GM18499 (cell line): ENCODE measurements at regions not wholly inside any gene's neighbourhood (a gene's known extent, or its start where the extent isn't known, plus 50 kb on each side); places are given as distances from the start of the nearest gene placed in this dataset.

Source experiments
- ATAC-seq: cut with Tn5 transposase; IDR thresholded peaks from one replicate; pipeline ENCODE4 v1.9.1; 2021; ENCODE audit warnings: moderate number of reproducible peaks; ENCODE audit not compliant: insufficient read depth, unreplicated experiment

DNA sequence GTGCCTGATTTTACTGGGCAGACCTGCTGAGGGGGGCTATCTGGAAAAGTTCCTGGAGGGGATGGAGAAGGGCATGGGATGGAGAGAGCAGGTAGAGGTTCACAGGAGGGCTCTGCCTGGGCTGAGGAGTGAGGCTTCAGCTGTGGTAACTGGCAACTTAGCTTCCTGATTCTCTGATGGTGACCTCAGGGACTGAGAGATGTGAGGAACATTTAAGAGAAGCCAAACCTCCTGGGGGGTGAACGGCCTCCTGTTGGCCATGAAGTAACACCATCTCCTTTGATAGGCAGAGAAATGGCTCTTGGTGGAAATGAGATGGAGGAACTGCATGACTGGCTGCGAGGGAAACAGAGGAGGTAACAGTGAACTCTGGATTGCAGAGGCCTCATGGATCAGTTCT, 97.3 kb upstream of the ROPN1 start:
- no peak for ATAC-seq

DNA sequence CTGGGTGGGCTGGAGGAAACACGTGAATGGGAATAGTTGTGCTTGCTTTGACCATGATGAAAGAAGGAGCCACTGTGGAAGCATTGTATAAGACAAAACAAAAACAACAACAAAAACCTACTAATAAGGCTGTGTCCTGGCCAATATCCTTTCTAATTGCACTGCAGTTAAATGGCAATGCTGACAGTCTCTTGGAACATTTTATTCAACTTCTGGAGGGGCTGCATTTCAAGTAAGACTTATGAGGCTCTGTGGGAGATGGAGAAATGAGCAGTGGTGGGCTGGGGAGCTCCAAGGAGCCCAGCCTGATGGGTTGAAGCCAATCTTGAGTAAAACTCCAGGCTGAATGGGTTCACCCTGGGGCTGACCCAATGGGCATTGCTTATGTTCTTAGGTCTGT, 99.8 kb upstream of the ROPN1 start:
- no peak for ATAC-seq

DNA sequence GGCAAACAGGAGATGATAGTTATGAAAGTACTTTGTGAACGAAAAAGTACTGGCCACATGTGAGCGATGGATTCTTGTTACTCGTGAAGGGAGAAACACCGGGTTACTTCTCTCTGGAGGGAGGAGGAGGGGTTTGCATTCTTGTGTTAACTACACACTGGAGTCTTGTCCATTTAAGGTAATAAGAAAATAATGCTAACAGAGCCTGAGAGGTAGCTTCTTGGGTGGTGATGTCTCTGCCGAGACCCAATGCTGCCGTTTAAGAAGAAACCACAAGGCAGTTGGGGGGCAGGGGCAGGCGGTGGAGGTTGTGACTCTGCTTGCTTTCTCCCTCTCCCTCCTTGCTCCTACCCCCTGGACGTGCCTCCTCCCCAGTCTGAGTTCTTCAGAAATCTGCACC, 100.9 kb upstream of the ROPN1 start:
- ATAC-seq, result no peak

DNA sequence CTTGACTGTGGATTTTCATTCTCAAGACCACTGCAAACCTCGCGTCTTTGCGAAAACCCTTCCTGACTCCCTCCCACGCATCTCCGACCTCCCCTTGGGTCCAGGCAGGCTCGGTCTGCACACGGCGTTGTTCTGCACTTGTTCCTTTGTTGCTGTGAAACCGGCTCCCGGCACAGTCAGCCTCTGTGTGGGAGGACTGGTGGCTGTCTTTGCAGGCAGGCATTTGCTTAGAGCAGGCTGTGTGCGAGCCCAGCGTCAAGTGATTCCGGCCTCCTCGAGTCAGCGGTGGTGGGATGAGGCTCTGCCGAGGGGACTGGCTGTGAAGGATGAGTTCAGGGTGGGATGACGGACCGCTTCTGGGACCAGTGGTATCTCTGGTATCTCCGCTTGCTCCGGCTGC, 102.6 kb upstream of the ROPN1 start:
- no peak for ATAC-seq

DNA sequence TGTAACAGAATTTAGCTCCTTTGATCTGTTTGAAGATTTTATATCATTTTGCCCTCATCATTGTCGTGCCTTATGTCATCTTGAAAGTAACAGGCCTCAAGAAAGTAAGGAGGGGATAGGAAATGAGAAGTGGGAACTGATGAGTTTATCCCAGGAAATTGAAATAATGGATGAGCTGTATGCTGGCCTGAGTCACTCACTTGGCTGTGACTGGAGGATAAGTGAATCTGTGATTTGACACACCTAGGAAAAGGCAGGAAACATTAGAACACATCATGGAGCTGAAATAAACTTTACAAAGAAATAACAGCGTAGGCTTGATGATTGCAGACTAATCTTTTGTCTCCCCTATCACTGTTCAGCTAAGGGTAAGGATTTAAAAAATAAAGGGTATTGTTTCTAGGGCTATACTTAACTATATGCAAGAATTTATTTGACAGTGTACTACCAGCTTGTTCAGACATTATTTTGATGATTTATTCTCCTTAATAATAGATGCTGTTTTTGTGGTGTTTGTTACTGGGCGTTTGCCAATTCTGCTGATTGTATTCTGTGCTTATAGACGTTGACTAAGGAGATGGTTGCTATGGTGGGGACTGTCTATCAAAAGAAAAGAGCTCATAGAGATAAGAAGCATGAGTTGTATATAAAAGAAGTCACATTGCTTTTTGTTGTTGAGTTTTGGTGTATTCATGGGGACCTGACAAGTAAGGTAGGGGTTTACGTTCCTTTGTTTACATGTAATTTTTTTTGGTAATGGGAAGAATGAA, 105.6 kb upstream of the ROPN1 start:
- no peak for ATAC-seq

DNA sequence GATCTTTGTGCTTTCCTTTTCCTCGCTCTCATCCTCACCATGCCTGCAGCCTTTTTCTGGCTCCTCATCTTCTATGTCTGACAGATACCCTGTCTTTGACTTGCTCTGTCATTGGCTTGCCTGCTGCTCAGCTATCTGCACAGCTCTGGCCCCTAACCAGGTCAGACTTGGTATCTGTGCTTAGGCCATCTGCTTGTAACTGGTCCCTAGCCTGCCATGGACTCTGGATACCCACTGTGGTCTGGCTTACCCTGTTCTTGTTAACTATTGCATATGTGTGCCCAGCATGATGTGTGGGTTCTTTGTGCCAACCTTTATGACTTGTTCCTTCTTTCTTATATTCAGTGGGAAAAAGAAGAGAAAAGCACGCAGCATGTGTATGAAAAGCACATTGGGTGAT, 109.7 kb upstream of the ROPN1 start:
- ATAC-seq, result no peak

DNA sequence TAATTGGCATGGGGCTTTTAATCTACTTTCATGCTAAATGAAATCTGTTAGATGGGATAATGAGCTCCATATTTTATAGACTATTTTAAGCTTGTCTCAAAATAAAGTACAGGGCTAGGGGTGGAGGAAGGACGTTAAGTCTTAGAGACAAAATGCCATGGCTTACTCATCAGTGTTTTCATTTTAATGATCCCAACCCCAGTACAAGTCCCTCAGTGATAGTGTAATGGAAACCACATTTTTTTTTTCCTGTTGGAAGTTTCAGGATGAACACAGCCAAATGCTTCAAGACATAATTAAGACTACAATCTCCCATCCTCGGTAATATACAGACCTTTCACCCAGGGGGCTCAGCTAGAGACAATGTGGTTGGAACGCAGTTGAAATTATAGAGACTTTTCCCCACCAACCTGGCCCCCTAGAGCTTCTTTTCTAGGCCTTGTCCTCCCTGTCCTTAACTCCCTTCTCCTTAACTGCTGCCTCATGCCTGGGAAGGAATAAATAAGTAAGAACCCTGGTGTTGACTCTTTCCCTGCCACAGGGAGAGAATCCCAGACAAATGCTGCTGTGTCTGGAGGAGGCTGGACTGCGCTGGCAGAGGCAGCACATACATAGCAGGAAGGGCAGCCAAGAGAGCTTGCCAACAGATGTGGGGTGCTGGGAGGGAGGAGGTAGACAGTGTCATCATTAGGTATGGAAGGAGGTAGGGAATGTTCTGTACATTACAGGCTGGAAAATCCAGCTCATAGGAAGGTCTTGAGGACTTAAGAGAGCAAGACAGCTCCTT, 115.4 kb upstream of the ROPN1 start:
- ATAC-seq, result no peak

DNA sequence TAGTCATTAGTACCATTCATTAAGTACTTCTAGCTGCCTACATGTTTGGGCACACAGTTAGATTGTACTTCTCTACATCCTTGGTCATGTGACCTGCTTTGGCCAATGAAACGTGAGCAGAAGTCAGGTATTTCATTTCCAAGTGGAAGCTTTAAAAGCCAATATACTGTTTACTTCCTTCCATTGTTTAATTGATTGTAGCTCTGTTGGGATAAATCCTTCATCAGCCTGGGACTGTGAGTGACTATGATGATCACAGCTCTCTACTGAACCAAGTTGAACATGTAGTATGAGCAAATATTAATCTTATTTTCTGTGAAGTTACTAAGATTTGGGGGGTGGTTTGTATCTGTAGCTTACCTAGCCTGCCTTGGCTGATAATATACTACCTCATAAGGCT, 116.5 kb upstream of the ROPN1 start:
- ATAC-seq, result no peak

DNA sequence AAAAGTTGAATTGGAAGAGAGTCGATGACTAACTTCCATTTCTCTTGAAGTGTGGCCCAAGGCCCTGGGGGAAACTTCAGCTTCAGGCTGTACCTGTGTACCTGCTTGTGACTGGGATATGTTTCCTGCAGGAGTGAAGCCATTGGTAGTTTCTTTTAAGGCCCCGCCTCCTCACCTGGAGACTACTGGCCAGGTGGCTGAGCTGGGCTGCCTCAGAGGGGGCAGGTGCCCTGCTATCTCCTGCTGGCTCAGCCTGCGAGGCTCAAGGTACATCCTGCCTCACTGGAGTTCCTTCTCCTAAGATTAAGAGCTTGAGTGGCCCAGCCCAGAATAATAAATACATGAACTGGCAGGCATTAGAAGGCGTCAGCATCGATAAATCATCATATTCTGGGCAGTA, 121.6 kb upstream of the ROPN1 start:
- no peak for ATAC-seq

DNA sequence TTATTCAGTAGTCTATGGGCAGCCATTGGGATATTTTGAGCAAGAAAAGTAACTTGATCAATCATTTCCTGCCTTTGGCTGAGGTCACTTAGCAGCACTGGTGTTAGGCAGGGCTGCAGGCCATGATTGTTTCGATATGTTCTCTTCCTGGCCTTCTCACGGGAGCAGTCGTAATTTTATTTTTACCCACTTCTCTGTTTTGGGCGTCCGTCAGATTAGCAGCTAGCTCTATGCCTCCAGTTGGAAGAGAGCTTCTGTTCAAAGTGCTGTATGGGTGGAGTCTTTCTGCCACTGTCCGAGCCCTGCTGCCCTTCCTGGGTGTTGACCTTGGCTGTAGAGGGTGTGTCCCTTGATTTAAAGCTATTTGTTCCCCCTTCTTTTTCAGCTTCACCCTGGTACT, 123.4 kb upstream of the ROPN1 start:
- ATAC-seq, result no peak

DNA sequence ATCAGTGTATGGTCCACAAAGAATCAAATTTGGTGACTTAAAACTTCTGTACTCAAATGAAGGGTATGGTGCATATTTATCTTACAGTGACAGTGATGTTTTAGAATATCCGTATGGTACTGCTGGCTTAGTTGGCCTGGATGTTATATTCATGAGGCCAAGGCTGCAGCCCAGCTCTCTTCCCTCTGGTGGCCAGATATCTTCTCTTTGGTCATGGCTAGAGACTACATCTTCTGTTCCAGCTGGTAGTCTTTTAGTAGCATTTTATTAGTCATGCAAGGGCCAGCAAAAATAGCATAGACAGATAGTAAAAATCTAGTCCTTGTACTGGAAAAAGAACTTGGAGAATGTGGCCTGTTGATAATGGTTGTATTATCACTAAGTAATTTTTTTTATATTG, 124.0 kb upstream of the ROPN1 start:
- ATAC-seq, result no peak

DNA sequence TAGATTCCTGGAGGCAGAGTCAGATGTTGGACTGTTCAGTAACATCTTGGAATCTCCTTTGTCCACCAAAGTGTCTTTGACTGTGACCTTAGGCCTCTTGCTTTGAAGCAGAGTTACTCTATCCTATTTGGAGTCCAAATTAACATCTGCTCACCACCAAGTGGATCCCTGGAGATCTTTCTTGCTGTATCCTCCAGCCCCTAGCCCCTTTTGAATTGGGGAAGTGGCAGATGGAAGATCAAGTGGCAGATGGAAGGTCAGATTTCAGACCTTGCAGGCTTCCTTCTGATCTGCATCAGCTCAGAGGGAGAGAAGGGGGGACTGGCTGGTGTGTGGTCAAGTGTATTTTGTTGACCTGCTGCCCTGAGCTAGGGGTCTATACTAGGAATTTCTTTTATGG, 125.0 kb upstream of the ROPN1 start:
- ATAC-seq, result no peak

DNA sequence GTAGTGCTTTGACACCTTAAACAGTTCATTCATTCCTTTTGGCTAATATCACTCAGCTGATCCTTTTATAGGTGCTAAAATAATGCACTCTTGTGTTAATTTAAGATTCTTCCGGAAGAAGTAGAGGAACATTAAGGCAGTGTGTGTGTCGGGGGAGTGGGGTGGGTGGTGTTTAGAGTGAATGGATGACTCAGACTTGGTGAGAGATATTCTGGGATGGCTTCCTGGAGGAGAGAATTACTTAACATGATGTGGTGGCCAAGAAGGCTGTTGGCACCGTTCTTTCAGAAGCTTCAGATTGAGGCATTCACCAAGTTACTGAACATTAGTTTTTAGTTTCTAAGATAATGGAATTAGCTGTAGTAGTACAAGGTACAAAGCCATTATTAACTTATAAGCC, 125.6 kb upstream of the ROPN1 start:
- ATAC-seq, result no peak

DNA sequence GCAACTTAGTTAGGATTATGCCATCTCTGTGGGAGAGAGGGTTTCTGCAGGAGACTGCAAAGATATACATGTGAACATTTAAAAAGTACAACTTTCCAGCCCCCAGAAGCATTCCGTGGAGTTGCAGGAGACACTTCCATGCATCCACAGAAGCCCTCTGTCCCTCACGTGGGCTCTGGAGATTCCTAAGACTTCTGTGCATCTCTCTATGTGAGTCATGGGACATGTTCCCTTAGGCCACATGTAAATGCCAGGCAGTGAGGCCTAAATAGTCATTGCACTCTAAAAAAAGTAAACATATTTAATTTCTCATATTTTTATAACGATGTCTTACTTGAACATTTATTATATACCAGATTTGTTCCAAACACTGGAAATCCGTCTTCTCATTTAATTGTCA, 126.5 kb upstream of the ROPN1 start:
- ATAC-seq, result no peak

DNA sequence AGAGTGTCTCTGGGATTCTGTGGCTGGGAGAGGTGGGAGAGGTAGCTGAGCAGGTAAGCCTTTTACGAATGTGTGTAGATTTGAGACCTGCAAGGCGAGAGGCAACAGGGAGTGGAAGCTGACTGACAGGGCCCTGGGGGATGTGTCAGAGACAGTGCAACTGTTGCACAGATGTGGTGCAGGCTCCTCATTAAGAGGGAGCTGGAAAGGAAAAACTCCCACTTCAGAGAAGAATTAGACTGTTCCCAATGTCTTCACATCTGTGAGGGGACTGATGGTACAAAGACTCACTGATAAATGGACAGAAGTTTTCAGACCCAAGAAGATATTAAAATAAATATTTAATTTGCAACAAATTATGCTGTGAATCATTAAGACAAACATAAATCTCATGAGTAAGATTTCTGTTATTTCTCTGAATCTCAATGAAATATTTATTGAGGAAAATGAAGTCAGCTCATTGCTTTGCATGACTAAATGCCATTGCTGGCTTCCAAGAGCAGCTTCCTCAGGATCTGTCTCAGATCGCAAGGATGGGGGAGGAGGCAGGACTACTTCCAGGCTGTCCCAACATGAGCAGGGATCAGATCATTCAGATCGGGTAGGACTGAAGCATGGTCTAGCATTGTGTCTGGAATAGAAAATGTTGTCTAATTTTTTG, 127.3 kb upstream of the ROPN1 start:
- no peak for ATAC-seq

DNA sequence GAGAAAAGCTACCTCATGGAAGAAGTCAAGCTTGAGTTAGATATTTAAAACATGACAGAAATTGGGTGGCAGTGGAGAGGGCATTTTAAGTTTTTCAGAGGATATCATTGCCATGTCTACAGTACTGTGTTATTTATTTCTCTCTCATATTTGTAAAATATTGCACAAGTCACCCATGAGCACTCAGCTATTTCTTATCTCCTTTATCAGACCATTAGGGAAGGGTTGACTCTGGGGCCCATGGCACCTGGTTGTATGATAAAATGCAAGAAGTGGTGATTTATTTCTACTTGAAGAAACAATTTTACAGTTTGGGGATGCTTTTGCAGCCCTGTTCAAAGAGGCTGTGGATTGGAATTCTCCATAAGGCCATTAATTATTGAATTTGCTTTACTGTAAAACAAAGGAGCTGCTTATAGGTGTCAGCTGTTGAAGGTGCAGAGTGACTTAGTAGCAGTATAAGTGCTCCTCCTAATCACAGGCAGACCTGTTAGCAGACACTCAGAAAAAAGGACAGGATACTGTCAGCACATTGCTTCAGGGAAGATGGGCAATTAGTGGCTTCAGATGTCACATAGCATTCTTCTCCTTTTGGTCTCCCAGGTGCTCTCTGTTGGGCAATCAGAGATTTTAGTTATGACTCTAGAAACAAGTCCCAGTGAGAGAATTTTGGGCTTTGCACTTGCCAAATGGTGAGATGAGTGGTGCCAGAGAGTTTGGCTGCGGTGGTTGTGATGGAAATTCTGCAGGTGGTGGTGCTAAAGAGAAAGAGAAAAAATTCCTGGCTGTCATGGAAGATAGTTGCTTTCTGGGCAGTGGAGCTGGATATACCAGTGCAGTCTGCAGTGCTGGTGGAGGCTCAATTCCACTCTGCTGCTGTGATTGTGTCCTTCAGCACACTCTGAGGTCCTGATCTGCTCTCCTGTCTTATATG, 129.7 kb upstream of the ROPN1 start:
- no peak for ATAC-seq

DNA sequence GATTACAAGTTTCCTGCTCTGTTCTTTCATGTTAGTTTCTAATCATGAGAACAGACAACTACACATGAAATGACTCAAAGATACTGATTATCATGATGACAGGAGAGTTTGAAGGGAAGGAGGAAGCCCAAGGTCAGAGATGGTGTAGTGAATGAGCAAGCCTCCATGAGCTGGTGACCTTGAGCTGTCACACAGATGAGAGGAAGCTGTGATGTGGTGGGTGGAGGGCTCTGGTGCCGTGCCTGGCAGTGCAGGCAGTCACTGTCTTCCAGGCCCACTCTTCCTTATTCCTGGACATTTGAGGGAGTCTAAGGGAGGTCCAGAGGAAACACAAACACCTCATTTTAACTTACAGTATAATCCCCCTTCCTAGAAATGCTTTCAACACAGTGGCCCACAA, 133.4 kb upstream of the ROPN1 start:
- ATAC-seq, result no peak

DNA sequence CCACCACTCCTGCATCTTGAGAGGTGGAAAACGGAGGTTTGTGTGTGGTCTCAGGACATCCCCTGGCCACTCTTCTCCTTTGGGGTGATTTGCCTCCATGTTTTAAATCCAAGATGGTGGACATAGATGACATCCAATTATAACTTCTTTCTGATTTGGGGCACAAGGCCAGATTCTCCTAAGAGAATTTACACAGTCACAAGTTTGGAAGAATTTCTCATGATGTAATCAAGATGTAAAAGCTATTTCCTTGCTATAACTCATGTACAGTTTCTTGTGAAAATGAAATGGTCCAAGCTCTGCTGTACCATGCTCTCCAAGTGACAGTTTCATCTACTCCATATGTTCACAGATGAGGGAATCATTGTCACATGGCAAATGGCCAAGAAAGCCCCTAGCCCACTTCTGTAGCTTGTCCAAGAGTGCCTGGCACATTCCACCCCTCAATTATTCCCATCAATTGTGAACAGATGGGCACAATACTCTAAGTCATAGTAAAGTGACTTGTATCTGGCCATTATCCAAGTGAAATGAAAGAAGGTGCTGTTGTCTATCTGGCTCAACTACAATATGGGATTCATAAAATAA, 134.6 kb upstream of the ROPN1 start:
- ATAC-seq, result no peak

DNA sequence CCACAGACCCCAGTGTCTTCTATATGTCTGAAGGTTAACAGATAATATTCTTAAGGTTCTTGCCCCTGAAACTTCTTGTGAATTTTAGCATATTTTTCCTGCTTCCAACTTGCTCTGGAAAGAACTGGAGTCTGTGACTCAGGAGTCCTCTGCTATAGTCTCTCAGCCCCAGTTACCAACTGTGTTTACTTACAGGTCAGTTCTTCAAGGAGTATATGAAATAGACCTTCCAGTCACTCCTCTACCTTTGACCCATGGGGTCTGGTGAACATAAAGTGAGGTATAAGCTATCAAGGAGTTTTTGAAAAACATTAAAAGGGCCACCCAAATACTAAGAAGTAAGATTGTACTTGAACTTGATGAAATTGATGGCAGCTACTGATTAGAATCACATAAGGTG, 139.2 kb upstream of the ROPN1 start:
- ATAC-seq, result no peak

DNA sequence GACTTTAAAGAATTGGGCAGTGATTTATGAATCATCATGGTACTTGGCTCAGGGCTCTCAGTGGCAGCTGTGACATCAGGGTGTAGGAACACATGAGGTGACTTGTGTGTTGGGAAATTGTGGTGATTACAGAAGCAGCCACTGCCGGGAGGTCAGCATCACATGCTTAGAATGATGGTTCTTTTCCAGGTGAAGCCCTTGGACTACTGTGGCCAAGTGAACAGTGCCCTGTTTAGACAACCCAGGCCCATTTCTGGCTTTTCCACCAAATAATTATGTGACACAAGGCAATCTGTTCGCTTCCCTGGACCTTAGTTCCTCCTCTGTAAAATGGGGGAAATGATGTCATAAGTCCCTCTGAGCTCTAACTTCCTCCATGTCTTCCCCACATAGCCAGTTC, 139.7 kb upstream of the ROPN1 start:
- ATAC-seq, result no peak
